GM04503 (cell line): ENCODE measurements at regions not wholly inside any gene's neighbourhood (a gene's known extent, or its start where the extent isn't known, plus 50 kb on each side); places are given as distances from the start of the nearest gene placed in this dataset.
"Not testable (repeated sequence)": the region's sequence is repeated elsewhere in the genome, so short reads cannot be mapped to it uniquely, and the experiment has no call there.

ENCODE experiments used
- DNase-seq: peaks from one replicate; pipeline ENCODE4 v3.0.0-alpha.2; 2012; ENCODE audit warnings: low read depth

DNA sequence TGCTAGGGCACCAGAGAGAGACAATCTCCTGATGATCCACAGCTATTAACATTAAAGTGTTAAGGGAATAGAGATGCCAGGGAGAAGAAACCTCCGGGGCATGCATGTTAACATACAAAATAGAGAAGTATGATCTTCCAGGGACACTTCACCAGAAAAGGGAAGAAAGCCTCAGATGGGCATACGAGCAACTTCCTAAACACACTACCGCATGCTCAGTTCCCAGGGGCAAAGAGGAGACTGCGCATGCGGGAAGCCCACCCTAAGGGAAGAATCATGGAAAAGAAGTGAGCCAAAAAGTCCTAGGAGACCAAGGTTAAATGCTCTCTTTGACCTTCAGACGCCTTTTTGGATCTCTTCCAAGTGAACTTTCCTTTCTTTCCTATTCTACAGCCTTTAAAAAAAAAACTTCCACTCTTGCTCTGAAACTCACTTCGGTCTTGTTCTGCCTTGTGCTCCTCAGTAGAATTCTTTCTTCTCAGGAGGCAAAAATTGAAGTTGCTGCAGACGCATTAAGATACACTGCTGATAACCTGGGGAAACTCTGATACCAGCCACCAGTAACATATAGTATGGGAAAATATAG, 1211.3 kb downstream of the REEP3 start:
- no peak for DNase-seq

DNA sequence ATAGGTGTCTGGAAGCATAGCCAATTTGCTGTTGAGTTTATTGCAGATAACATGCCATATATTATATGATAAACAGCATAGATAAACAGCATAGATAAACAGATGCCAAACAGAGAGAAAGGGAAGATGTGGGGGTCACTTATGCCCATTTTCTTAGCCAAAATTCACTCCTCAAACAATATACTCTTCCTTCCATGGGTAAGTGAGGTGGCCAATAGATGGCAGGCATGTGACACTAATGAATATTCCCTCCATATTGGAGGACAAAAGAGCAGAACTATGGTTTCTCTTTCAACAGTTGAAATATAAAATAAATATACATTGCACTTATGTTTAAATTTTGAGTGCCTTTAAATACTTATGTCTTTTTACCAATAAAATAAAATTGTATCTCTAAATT, 1212.8 kb downstream of the REEP3 start:
- DNase-seq = no peak

DNA sequence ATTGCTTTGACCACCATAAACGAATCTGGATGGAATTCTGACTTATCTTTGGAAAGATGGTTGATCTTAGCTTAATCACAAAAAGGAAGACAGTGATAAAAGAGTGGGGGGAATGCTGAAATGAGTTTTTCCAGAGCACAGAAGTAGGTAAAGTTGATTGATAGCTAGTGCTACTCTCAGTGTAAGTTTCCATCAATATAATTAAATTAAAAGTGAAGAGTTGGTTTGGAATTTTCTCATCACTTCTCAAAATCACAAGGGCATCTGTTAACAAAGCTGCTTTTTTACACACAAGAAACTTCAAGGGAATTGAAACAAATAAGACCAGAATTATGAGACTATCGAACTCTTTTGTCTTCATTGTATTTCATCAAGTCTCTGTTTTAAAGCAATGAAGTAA, 1217.3 kb downstream of the REEP3 start:
- no peak for DNase-seq

GRCh38 chr10:64745565-64745964, 1224.4 kb downstream of the REEP3 start:
- DNase-seq = no peak

GRCh38 chr10:64750672-64751071, 1229.5 kb downstream of the REEP3 start:
- no peak for DNase-seq

- DNase-seq = no peak
These were observed 1232.3 kb downstream of the REEP3 start for GRCh38 chr10:64753516-64753915.

GRCh38 chr10:64760371-64760770, 1239.2 kb downstream of the REEP3 start:
- no peak for DNase-seq

GRCh38 chr10:64762861-64763260, 1241.7 kb downstream of the REEP3 start:
- no peak for DNase-seq

DNA sequence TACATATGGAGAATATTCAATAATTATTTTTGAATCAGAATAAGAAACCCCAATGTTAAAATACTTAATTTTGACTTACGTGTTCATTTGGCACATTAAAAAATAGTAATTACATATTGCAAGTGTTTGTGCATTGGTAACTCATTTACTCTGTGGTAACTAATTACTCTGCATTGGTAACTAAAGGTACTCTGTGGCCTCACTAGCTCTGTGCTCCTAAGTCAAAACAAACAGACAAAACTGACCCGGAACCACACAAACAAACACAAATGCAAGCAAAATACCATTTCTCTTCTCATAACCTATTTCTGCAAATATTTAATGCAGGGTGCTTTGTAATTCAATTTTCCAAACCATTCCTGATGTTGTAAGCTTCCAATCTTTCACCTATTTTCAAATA, 1244.3 kb downstream of the REEP3 start:
- no peak for DNase-seq

GRCh38 chr10:64771253-64772050, 1250.3 kb downstream of the REEP3 start:
- DNase-seq = no peak

DNA sequence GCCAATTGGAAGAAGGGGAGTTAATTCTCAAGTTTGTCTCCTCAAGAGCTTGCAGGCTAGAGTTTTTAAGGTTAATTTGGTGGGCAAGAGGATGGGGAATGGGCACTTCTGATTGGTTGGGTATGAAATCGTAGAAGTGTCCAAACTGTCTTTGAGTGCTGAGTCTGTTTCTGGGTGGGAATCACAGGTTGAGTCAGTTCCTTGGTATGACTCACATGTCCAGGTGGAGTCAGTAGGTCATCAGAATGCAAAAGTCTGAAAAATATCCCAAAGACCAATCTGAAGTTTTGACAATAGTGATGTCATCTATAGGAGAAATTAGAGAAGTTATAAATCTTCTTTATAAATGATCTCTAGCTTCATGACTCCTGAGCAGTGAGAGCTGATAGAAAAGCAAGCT, 1252.2 kb downstream of the REEP3 start:
- no peak for DNase-seq

DNA sequence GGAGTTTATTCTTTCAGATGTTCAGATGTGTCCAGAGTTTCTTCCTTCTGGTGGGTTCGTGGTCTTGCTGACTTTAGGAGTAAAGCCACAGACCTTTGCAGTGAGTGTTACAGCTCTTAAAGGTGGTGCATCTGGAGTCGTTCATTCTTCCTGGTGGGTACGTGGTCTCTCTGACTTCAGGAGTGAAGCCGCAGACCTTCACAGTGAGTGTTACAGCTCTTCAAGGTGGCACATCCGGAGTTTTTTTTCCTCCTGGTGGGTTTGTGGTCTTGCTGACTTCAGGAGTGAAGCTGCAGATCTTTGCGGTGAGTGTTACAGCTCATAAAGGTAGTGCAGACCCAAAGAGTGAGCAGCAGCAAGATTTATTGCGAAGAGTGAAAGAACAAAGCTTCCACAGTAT, 1263.2 kb downstream of the REEP3 start:
- DNase-seq = not testable (repeated sequence)

DNA sequence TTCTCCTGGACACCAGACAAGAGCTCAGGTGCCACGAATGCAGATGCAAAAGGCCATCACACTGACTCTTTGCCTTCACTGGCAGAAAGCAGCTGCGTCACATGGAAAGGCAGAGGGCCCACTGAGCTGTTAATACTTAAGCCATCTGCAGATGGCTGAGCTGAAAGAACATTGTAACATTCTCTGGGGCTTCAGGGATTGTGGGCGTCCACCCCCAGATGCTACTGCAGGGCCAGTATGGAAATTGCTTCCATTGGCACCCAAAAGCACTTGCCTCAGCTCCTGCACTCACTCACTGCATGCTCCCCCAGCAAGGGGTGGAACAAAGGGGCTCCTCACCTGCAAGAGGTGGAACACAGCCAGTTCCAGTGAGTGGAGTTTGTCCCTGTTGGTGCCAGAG, 1264.6 kb downstream of the REEP3 start:
- no peak for DNase-seq

DNA sequence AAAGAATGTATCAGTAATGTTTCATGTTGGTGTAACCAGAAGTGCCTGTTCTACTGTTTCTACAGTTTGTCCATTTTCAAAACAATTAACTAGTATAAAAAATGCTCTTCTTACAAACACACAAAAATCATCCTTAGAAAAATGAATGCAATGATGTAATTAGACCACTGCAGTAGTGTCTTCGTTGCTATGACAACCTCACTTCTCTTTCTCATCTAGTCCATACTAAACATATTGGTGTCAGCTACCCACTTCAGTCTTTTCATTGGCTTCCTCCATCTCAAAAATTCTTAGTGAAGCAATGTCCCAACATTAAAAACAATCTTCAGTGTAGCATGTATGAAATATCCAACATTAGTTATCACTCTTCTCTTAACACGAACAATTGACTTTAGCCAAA, 1265.8 kb downstream of the REEP3 start:
- no peak for DNase-seq

- DNase-seq = no peak
These were observed 1274.6 kb downstream of the REEP3 start for GRCh38 chr10:64795847-64796246.

DNA sequence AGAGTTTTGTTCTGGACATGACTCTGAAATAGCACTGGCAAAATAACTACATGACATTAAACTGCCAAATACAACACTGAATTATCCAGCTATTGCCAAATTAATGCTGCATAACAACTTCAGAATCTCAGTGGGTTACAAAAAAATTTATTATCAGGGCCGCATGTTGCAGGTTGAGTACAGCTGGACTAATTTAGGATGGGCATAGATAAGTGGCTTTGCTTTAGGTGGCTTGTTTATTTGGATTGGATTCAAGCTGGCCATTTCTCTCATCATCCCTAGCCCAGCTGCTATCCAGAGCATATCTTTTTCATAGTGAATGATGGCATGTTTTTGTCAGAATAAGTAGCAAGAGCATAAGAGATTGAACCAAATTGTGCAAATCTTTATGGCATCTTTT, 1277.1 kb downstream of the REEP3 start:
- no peak for DNase-seq

- not testable (repeated sequence) for DNase-seq
These were observed 1287.0 kb downstream of the REEP3 start for GRCh38 chr10:64808233-64808632.

DNA sequence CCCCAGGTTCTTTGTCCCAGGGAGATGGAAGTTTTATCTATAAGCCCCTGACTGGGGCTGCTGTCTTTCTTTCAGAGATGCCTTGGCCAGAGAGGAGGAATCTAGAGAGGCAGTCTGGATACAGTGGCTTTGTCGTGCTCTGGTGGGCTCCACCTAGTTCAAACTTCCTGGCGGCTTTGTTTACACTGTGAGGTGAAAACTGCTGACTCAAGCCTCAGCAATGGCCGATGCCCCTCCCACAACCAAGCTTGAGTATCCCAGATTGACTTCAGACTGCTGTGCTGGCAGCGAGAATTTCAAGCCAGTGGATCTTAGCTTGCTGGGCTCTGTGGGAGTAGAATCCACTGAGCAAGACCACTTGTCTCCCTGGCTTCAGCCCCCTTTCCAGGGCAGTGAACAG, 1288.8 kb downstream of the REEP3 start:
- not testable (repeated sequence) for DNase-seq

DNA sequence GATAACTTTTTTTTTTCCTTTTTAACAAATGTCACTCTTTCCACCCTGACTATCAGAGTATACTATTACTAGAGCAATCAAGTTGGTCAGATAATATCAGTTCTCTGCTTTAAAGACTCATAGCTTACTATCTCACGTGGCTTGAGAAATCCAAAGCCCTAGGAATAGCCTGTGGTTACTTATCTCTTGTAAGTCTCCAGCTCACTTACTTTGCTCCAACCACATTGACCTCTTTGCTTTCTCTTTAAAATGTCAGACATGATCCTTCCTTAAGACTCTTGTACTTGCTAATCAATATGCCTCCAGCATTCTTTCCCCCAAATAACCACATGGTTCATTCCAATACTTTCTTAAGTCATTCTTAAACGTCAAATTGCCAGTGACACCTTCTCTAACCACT, 1292.2 kb downstream of the REEP3 start:
- no peak for DNase-seq

DNA sequence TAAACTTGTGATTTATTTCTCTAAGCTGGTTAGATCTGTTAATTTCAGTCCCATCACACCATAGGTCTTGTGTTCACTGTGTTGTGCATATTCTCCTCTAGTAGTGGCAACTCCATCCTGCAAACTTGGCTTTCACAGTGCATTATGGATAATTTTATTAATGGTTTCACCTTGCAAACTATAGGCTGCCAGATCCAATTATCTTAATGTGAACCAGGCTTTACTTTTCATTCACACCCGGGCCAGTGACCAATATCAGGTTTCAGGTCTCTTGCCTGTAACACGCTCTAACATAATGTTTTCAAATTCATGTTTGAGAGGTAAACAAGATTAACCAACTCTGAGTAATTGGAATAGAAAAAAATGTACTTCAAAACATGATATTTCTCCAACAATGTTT, 1293.0 kb downstream of the REEP3 start:
- DNase-seq = no peak

GRCh38 chr10:64829888-64830412, 1308.7 kb downstream of the REEP3 start:
- DNase-seq = no peak

- no peak for DNase-seq
These were observed 1309.7 kb downstream of the REEP3 start for GRCh38 chr10:64830869-64831268.

- no peak for DNase-seq
These were observed 1319.1 kb downstream of the REEP3 start for GRCh38 chr10:64840341-64840740.

DNA sequence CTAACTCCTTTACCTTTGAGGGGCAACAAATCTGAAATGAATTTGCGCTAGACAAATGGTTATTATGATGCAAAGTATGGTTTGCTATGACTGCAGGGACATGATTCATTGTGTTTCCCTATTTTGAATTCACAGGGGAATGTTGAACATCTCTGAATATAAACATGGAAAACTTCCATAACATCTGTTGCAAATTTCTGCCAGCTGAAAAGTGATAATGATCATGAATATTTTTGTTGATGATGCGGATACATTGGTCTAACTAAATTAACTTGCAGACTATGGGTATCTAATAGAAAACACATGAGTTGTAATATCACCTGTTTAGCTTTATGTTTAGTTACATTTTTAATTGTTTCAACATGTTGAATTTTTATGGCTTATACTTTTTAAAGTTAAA, 1325.5 kb downstream of the REEP3 start:
- DNase-seq = no peak
